ENCODE measurements at regions not wholly inside any gene's neighbourhood (a gene's known extent, or its start where the extent isn't known, plus 50 kb on each side); places are given as distances from the start of the nearest gene placed in this dataset.

DNA sequence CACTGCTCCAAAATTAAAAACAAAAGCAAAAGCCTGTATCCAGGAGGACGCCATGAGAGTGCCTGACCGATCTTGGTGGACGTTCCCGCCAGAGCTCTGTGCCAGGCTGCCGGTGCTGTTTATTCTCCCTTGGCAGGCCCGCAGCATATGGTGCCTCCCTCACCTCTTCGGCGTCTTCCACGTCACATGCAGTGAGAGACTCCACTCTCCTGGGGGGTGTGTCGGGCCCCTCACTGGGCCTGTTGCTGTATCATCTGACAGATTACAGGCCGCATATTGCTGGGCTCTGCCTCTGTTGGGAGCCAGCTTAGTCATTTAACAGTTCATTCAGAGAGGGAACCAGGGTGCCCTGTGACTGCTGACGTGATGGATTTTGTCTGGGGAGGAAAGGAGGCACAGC is 86.4 kb upstream of the ARRDC4 start:
- H3K27me3 ChIP-seq (ENCODE audit: control insufficient read depth, low read length) = no peaks in the 10 kb centered on the region
- no peak overlapping the region for H3K4me2 ChIP-seq (ENCODE audit: low read length)
- H3K4me1 ChIP-seq (ENCODE audit: control insufficient read depth, low read length) = no peaks in the 10 kb centered on the region
- H3K9me2 ChIP-seq (replicated peaks; ENCODE audit: control insufficient read depth, low read length) = no peaks in the 10 kb centered on the region
- H3F3A ChIP-seq (ENCODE audit: control insufficient read depth, insufficient read depth) = no peaks in the 10 kb centered on the region
- H3K9me3 ChIP-seq (ENCODE audit: control insufficient read depth, insufficient read depth, low read length) = no peaks in the 10 kb centered on the region
- no peaks in the 10 kb centered on the region for H3K79me2 ChIP-seq (ENCODE audit: control insufficient read depth, low read length)
- H3K27ac ChIP-seq (ENCODE audit: low read depth, low read length) = no peak overlapping the region
- no peaks in the 10 kb centered on the region for H3K36me3 ChIP-seq (ENCODE audit: control insufficient read depth, low read length)
- H4K20me1 ChIP-seq (ENCODE audit: control insufficient read depth, insufficient read depth, low read depth, low read length) = no peaks in the 10 kb centered on the region
- H3K4me3 ChIP-seq (ENCODE audit: low read length) = no peak overlapping the region
- no peak for TF ChIP-seq EZH2phosphoT487 (IDR thresholded peaks at IDR 0.05; ENCODE audit: borderline replicate concordance, low read length)
- TF ChIP-seq, protein P1, sequence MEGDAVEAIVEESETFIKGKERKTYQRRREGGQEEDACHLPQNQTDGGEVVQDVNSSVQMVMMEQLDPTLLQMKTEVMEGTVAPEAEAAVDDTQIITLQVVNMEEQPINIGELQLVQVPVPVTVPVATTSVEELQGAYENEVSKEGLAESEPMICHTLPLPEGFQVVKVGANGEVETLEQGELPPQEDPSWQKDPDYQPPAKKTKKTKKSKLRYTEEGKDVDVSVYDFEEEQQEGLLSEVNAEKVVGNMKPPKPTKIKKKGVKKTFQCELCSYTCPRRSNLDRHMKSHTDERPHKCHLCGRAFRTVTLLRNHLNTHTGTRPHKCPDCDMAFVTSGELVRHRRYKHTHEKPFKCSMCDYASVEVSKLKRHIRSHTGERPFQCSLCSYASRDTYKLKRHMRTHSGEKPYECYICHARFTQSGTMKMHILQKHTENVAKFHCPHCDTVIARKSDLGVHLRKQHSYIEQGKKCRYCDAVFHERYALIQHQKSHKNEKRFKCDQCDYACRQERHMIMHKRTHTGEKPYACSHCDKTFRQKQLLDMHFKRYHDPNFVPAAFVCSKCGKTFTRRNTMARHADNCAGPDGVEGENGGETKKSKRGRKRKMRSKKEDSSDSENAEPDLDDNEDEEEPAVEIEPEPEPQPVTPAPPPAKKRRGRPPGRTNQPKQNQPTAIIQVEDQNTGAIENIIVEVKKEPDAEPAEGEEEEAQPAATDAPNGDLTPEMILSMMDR (IDR thresholded peaks at IDR 0.05; ENCODE audit: low read depth, low read length, poor library complexity, severe bottlenecking) = no peak

DNA sequence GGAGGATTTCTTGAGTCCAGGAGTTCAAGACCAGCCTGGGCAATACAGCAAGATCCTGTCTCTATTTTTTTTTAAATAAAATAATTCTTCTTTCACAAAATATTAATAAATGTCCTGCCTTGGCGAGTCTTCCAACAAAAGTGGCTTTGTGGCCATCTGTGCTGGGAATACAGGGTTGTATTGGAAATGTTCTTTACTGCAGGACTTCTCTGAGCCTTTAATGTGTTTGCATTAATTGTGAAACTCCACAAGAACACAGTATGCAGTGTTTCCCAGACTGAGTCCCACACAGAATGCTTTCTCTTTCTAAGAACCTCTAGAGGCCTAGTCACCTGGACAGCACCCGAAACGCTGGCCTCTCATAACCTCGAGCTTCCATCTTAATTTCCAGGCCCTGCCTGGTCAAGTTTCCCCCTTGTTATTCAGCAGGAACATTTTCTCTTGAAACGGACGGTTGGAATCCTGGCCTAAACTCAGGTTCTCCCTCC is 85.4 kb upstream of the ARRDC4 start:
- Histone ChIP-seq H3K36me3 (ENCODE audit: control insufficient read depth, low read length) (no peaks in the 10 kb centered on the region), H3K9me2 (replicated peaks; ENCODE audit: control insufficient read depth, low read length) (no peaks in the 10 kb centered on the region), H4K20me1 (ENCODE audit: control insufficient read depth, insufficient read depth, low read depth, low read length) (no peaks in the 10 kb centered on the region), H3F3A (ENCODE audit: control insufficient read depth, insufficient read depth) (no peaks in the 10 kb centered on the region), H3K27me3 (ENCODE audit: control insufficient read depth, low read length) (no peaks in the 10 kb centered on the region), H3K4me3 (ENCODE audit: low read length) (no peak overlapping the region), H3K9me3 (ENCODE audit: control insufficient read depth, insufficient read depth, low read length) (no peaks in the 10 kb centered on the region), H3K27ac (ENCODE audit: low read depth, low read length) (no peak overlapping the region), H3K4me2 (ENCODE audit: low read length) (no peak overlapping the region), H3K4me1 (ENCODE audit: control insufficient read depth, low read length) (no peaks in the 10 kb centered on the region), H3K79me2 (ENCODE audit: control insufficient read depth, low read length) (no peaks in the 10 kb centered on the region)
- TF ChIP-seq EZH2phosphoT487 (IDR thresholded peaks at IDR 0.05; ENCODE audit: borderline replicate concordance, low read length) = no peak
- TF ChIP-seq, protein P1 (IDR thresholded peaks at IDR 0.05; ENCODE audit: low read depth, low read length, poor library complexity, severe bottlenecking) = no peak

DNA sequence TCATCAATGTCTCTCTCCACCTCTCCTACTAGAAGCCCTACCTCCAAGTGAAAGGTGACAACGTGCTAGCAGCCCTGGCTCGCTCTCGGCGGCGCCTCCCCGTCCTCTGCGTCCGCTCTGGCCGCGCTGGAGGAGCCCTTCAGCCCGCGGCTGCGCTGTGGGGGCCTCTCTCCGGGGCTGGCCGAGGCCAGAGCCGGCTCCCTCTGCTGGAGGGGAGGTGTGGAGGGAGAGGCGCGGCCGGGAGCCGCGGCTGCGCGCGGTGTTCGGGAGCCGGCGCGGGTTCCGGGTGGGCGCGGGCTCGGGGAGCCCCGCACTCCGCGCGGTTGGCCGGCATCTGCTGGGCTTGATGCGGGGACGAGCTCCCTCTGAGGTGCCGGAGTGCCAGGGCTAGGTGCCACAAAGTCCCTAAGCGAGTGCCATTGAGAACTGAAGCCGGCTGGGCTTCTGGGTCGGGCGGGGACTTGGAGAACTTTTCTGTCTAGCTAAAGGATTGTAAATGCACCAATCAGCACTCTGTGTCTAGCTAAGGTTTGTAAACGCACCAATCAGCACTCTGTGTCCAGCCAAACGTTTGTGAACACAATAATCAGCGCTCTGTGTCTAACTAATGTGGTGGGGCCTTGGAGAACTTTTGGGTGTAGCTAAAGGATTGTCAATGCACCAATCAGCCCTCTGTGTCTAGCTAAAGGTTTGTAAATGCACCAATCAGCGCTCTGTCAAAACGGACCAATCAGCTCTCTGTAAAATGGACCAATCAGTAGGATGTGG is 84.8 kb upstream of the ARRDC4 start:
- H3K79me2 ChIP-seq (ENCODE audit: control insufficient read depth, low read length) = no peaks in the 10 kb centered on the region
- H3K4me1 ChIP-seq (ENCODE audit: control insufficient read depth, low read length) = no peaks in the 10 kb centered on the region
- no peaks in the 10 kb centered on the region for H3K27me3 ChIP-seq (ENCODE audit: control insufficient read depth, low read length)
- H3K36me3 ChIP-seq (ENCODE audit: control insufficient read depth, low read length) = no peaks in the 10 kb centered on the region
- H4K20me1 ChIP-seq (ENCODE audit: control insufficient read depth, insufficient read depth, low read depth, low read length) = no peaks in the 10 kb centered on the region
- H3K4me2 ChIP-seq (ENCODE audit: low read length) = no peak overlapping the region
- H3K9me3 ChIP-seq (ENCODE audit: control insufficient read depth, insufficient read depth, low read length) = no peaks in the 10 kb centered on the region
- no peaks in the 10 kb centered on the region for H3K9me2 ChIP-seq (replicated peaks; ENCODE audit: control insufficient read depth, low read length)
- TF ChIP-seq, protein P1 (IDR thresholded peaks at IDR 0.05; ENCODE audit: low read depth, low read length, poor library complexity, severe bottlenecking) = no peak
- no peak for TF ChIP-seq EZH2phosphoT487 (IDR thresholded peaks at IDR 0.05; ENCODE audit: borderline replicate concordance, low read length)
- no peaks in the 10 kb centered on the region for H3F3A ChIP-seq (ENCODE audit: control insufficient read depth, insufficient read depth)
- no peak overlapping the region for H3K4me3 ChIP-seq (ENCODE audit: low read length)
- H3K27ac ChIP-seq (ENCODE audit: low read depth, low read length) = no peak overlapping the region
